ENCODE measurements at regions not wholly inside any gene's neighbourhood (a gene's known extent, or its start where the extent isn't known, plus 50 kb on each side); places are given as distances from the start of the nearest gene placed in this dataset.

DNA sequence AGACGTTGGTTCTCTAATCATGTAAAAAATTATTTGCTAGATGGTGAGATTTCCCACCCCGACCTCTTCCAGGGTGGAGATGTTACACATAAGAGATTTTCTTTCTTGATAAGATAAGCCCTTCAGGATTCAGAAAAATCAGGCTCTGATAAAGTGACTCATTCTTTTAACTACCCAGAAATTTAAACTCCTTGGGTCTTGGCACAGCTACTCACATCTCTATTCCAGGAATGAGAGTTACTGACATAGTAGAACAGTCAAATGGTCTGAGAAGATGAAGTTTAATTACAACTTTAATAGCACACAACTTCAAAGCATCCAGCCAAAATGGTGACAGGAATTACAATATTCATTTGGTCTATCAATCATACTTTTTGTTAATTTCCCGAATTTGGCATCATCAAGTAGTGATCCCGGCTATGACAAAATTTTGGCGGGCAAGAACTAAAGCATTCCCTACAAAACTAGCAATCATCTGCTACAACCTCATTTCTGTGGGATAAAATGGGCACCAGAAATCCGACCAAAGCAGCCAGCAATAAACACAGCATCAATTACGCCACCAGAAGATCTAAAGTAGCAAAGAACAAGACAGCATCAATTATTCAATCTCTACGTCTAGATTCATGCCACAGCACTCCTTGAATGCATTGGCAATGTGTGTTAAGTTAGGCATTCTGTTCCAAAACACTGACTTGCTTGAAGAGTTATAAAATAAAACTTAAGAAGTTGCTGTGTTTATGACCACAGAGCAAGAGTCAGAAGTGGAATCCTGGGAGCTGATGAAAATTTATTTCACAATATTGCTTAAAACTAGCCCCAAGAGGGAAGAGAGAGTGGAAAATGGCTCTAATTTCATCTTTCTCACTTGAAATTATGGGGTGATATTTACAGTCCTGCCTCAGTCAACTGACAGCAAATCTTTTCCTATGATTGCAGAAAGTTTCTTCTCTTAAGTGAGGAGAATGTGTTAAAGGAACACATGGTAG lies 565.7 kb upstream of the ANKRD30A start:
- no peak overlapping the region for H3K4me3 ChIP-seq (ENCODE audit: insufficient read depth, low read depth, low read length)
- no peaks in the 10 kb centered on the region for H3K4me1 ChIP-seq (ENCODE audit: control insufficient read depth, insufficient read depth, low read length)
- H3K9me3 ChIP-seq (ENCODE audit: control insufficient read depth, low read length) = no peaks in the 10 kb centered on the region
- no peak overlapping the region for H3K27ac ChIP-seq (ENCODE audit: insufficient read depth, low read depth, low read length, poor library complexity, severe bottlenecking)
- WGBS, 2 experiments = 75 to 76% methylated on average over 6 to 8 of the region's 8 CpGs
- H3K27me3 ChIP-seq (ENCODE audit: control insufficient read depth, insufficient read depth, low read length, poor library complexity, severe bottlenecking) = no peaks in the 10 kb centered on the region
- no peaks in the 10 kb centered on the region for H3K36me3 ChIP-seq (ENCODE audit: control insufficient read depth, insufficient read depth, low read length)

DNA sequence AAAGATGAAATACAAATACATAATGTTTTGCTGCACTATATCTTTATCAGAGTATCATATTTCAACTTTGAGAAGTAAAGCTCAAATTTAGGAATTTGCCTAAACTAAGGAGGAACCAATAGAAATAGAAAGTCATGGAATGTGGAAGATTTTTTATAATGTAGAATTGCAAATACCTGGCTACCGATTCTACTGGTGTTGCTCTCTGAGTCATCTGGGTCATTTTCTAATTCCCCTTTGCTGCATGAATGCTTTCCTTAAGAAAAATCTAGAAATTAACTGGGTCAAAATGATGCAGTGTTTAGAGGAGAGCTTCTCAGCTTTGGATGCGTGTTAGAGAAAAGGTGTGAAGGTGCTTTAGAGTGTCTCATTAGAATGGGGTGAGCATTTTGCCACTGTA lies 568.9 kb upstream of the ANKRD30A start:
- no peaks in the 10 kb centered on the region for H3K9me3 ChIP-seq (ENCODE audit: control insufficient read depth, low read length)
- no peaks in the 10 kb centered on the region for H3K4me1 ChIP-seq (ENCODE audit: control insufficient read depth, insufficient read depth, low read length)
- no peaks in the 10 kb centered on the region for H3K36me3 ChIP-seq (ENCODE audit: control insufficient read depth, insufficient read depth, low read length)
- H3K4me3 ChIP-seq (ENCODE audit: insufficient read depth, low read depth, low read length) = no peak overlapping the region
- H3K27me3 ChIP-seq (ENCODE audit: control insufficient read depth, insufficient read depth, low read length, poor library complexity, severe bottlenecking) = no peaks in the 10 kb centered on the region
- WGBS, 2 experiments = 62 to 71% methylated on average over 2 of the region's 2 CpGs
- no peak overlapping the region for H3K27ac ChIP-seq (ENCODE audit: insufficient read depth, low read depth, low read length, poor library complexity, severe bottlenecking)

GRCh38 chr10:36555036-36555435 lies 570.4 kb upstream of the ANKRD30A start:
- Histone ChIP-seq H3K27me3 (ENCODE audit: control insufficient read depth, insufficient read depth, low read length, poor library complexity, severe bottlenecking) (no peaks in the 10 kb centered on the region), H3K27ac (ENCODE audit: insufficient read depth, low read depth, low read length, poor library complexity, severe bottlenecking) (no peak overlapping the region), H3K9me3 (ENCODE audit: control insufficient read depth, low read length) (no peaks in the 10 kb centered on the region), H3K36me3 (ENCODE audit: control insufficient read depth, insufficient read depth, low read length) (no peaks in the 10 kb centered on the region), H3K4me1 (ENCODE audit: control insufficient read depth, insufficient read depth, low read length) (no peaks in the 10 kb centered on the region), H3K4me3 (ENCODE audit: insufficient read depth, low read depth, low read length) (no peak overlapping the region)
- 86 to 93% methylated on average over 2 of the region's 2 CpGs for WGBS, 2 experiments

- H3K9me3 ChIP-seq (ENCODE audit: control insufficient read depth, low read length) = no peaks in the 10 kb centered on the region
- H3K27me3 ChIP-seq (ENCODE audit: control insufficient read depth, insufficient read depth, low read length, poor library complexity, severe bottlenecking) = no peaks in the 10 kb centered on the region
- H3K36me3 ChIP-seq (ENCODE audit: control insufficient read depth, insufficient read depth, low read length) = no peaks in the 10 kb centered on the region
- H3K4me3 ChIP-seq (ENCODE audit: insufficient read depth, low read depth, low read length) = no peak overlapping the region
- WGBS, 2 experiments = 89% methylated on average over 2 of the region's 2 CpGs
- no peak overlapping the region for H3K27ac ChIP-seq (ENCODE audit: insufficient read depth, low read depth, low read length, poor library complexity, severe bottlenecking)
- no peaks in the 10 kb centered on the region for H3K4me1 ChIP-seq (ENCODE audit: control insufficient read depth, insufficient read depth, low read length)
Measured at GRCh38 chr10:36547965-36548364, 577.4 kb upstream of the ANKRD30A start.

- no peak overlapping the region for H3K27ac ChIP-seq (ENCODE audit: insufficient read depth, low read depth, low read length, poor library complexity, severe bottlenecking)
- H3K36me3 ChIP-seq (ENCODE audit: control insufficient read depth, insufficient read depth, low read length) = no peaks in the 10 kb centered on the region
- no peaks in the 10 kb centered on the region for H3K9me3 ChIP-seq (ENCODE audit: control insufficient read depth, low read length)
- 94 to 100% methylated on average over 4 of the region's 4 CpGs for WGBS, 2 experiments
- no peaks in the 10 kb centered on the region for H3K4me1 ChIP-seq (ENCODE audit: control insufficient read depth, insufficient read depth, low read length)
- H3K27me3 ChIP-seq (ENCODE audit: control insufficient read depth, insufficient read depth, low read length, poor library complexity, severe bottlenecking) = no peaks in the 10 kb centered on the region
- H3K4me3 ChIP-seq (ENCODE audit: insufficient read depth, low read depth, low read length) = no peak overlapping the region
Measured at GRCh38 chr10:36542493-36542892, 582.9 kb upstream of the ANKRD30A start.

DNA sequence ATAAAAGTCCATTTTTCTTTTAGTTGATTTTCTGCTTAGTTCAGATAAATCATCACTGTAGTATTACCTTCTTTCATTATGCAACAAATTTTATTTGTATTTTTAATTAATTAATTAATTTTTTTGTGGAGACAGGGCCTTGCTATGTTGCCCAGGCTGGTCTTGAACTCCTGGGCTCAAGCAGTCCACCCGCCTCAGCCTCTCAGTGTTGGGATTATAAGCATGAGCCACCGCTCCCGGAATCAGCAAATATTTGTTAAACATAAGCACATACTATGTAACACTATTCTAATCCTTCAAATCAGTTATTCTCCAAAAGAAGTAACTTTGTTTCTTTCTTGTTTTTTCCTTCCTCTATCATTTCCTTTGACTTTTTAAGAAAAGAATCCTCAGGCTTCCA lies 584.8 kb upstream of the ANKRD30A start:
- Histone ChIP-seq H3K36me3 (ENCODE audit: control insufficient read depth, insufficient read depth, low read length) (no peaks in the 10 kb centered on the region), H3K27me3 (ENCODE audit: control insufficient read depth, insufficient read depth, low read length, poor library complexity, severe bottlenecking) (no peaks in the 10 kb centered on the region), H3K27ac (ENCODE audit: insufficient read depth, low read depth, low read length, poor library complexity, severe bottlenecking) (no peak overlapping the region), H3K4me1 (ENCODE audit: control insufficient read depth, insufficient read depth, low read length) (no peaks in the 10 kb centered on the region), H3K4me3 (ENCODE audit: insufficient read depth, low read depth, low read length) (no peak overlapping the region), H3K9me3 (ENCODE audit: control insufficient read depth, low read length) (no peaks in the 10 kb centered on the region)
- 94 to 98% methylated on average over 3 of the region's 3 CpGs for WGBS, 2 experiments

DNA sequence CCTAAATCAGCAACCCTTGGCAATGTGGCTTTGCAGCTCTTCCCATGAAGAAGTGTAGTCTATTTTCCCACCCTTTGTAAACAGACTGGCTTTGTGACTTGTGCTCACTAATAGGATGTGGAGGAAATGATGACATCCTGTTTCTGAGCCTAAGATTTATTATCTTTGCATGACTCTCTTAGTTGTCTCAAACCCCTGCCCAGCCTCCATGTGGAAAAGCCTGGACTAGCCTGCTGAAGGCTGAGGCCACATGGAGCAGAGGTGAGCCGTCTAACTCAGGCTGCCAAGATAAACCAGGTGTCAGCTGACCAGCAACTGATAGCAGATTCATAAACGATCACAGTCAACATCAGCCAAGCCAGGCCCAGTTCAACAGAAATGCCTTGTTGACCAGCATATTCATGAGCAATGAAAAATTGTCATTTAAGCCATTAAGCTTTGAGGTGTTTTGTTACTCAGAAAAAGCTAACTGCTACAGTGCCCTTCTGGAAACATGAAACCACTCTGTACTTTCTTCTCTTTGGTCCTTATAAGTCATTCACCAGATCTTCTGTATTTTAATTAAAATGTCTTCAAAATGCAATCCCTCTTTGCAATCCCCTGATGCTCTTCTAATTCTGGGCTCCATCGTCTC lies 586.3 kb upstream of the ANKRD30A start:
- 92 to 94% methylated on average over 3 of the region's 3 CpGs for WGBS, 2 experiments
- Histone ChIP-seq H3K27ac (ENCODE audit: insufficient read depth, low read depth, low read length, poor library complexity, severe bottlenecking) (no peak overlapping the region), H3K9me3 (ENCODE audit: control insufficient read depth, low read length) (no peaks in the 10 kb centered on the region)

GRCh38 chr10:36534471-36535002 lies 590.9 kb upstream of the ANKRD30A start:
- Histone ChIP-seq H3K4me1 (ENCODE audit: control insufficient read depth, insufficient read depth, low read length) (no peaks in the 10 kb centered on the region), H3K27ac (ENCODE audit: insufficient read depth, low read depth, low read length, poor library complexity, severe bottlenecking) (no peak overlapping the region), H3K36me3 (ENCODE audit: control insufficient read depth, insufficient read depth, low read length) (no peaks in the 10 kb centered on the region), H3K4me3 (ENCODE audit: insufficient read depth, low read depth, low read length) (no peak overlapping the region), H3K27me3 (ENCODE audit: control insufficient read depth, insufficient read depth, low read length, poor library complexity, severe bottlenecking) (no peaks in the 10 kb centered on the region), H3K9me3 (ENCODE audit: control insufficient read depth, low read length) (no peaks in the 10 kb centered on the region)
- 94% methylated on average over 5 of the region's 5 CpGs for WGBS, 2 experiments

More for the DNA sequence above, 586.3 kb upstream of the ANKRD30A start:
- H3K4me3 ChIP-seq (ENCODE audit: insufficient read depth, low read depth, low read length) = no peak overlapping the region
- no peaks in the 10 kb centered on the region for H3K36me3 ChIP-seq (ENCODE audit: control insufficient read depth, insufficient read depth, low read length)
- no peaks in the 10 kb centered on the region for H3K27me3 ChIP-seq (ENCODE audit: control insufficient read depth, insufficient read depth, low read length, poor library complexity, severe bottlenecking)
- H3K4me1 ChIP-seq (ENCODE audit: control insufficient read depth, insufficient read depth, low read length) = no peaks in the 10 kb centered on the region

GRCh38 chr10:36533861-36534260 lies 591.5 kb upstream of the ANKRD30A start:
- Histone ChIP-seq H3K27me3 (ENCODE audit: control insufficient read depth, insufficient read depth, low read length, poor library complexity, severe bottlenecking) (no peaks in the 10 kb centered on the region), H3K36me3 (ENCODE audit: control insufficient read depth, insufficient read depth, low read length) (no peaks in the 10 kb centered on the region), H3K4me1 (ENCODE audit: control insufficient read depth, insufficient read depth, low read length) (no peaks in the 10 kb centered on the region), H3K4me3 (ENCODE audit: insufficient read depth, low read depth, low read length) (no peak overlapping the region), H3K9me3 (ENCODE audit: control insufficient read depth, low read length) (no peaks in the 10 kb centered on the region), H3K27ac (ENCODE audit: insufficient read depth, low read depth, low read length, poor library complexity, severe bottlenecking) (no peak overlapping the region)
- WGBS, 2 experiments = 96% methylated on average over 8 of the region's 8 CpGs

DNA sequence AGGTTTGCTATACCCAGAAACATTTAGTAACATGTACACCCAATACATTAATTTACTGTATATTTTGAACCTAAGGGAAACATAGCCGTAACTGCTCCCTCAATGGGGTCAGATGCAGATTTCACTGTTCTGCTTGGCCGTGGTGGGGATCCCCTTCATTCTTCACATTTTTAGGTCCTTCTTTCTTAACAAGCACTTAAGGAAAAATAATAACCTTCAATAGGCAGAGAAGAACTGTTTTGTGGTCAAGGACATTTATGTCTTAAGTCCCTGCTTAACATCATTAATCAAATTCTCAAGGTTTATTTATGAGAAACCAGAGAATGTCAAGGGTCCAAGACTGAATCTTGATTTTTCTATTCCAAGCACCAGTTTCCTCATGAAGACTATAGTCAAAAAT lies 592.1 kb upstream of the ANKRD30A start:
- H3K27ac ChIP-seq (ENCODE audit: insufficient read depth, low read depth, low read length, poor library complexity, severe bottlenecking) = no peak overlapping the region
- no peaks in the 10 kb centered on the region for H3K27me3 ChIP-seq (ENCODE audit: control insufficient read depth, insufficient read depth, low read length, poor library complexity, severe bottlenecking)
- H3K4me3 ChIP-seq (ENCODE audit: insufficient read depth, low read depth, low read length) = no peak overlapping the region
- H3K4me1 ChIP-seq (ENCODE audit: control insufficient read depth, insufficient read depth, low read length) = no peaks in the 10 kb centered on the region
- H3K9me3 ChIP-seq (ENCODE audit: control insufficient read depth, low read length) = no peaks in the 10 kb centered on the region
- WGBS, 2 experiments = 89 to 97% methylated on average over 2 of the region's 2 CpGs
- H3K36me3 ChIP-seq (ENCODE audit: control insufficient read depth, insufficient read depth, low read length) = no peaks in the 10 kb centered on the region

Data from ectodermal cell (in vitro differentiated cells).